ENCODE measurements at regions not wholly inside any gene's neighbourhood (a gene's known extent, or its start where the extent isn't known, plus 50 kb on each side); places are given as distances from the start of the nearest gene placed in this dataset. TPM values are rescaled to one million over a fixed set of nuclear protein-coding genes. Genes with fewer than 3 reads are reported as not detected.

- Histone ChIP-seq H3K4me3 (replicated peaks in 1 of 3; ENCODE audit: low read depth in 2 of 3, low read length in 3 of 3) (no peak overlapping the region), H2AFZ (ENCODE audit: insufficient read depth, low read depth, low read length, poor library complexity, severe bottlenecking) (no peak overlapping the region), H3K27ac (ENCODE audit: low read depth in 1 of 2, low read length in 2 of 2) (no peak overlapping the region), H3K36me3 (replicated peaks in 1 of 2; ENCODE audit: control insufficient read depth in 1 of 2, insufficient read depth in 2 of 2, low read length in 2 of 2) (no peaks in the 10 kb centered on the region), H4K20me1 (ENCODE audit: insufficient read depth, low read length) (no peaks in the 10 kb centered on the region), H3K79me2 (ENCODE audit: insufficient read depth, low read length) (no peaks in the 10 kb centered on the region), H3K27me3 (ENCODE audit: control insufficient read depth in 2 of 2, insufficient read depth in 2 of 2, low read length in 2 of 2) (no peaks in the 10 kb centered on the region), H3K4me1 (ENCODE audit: control insufficient read depth in 1 of 2, insufficient read depth in 2 of 2, low read length in 2 of 2) (no peaks in the 10 kb centered on the region), H3K9me3 (replicated peaks in 1 of 2; ENCODE audit: control insufficient read depth in 1 of 2, insufficient read depth in 1 of 2, low read length in 2 of 2) (no peaks in the 10 kb centered on the region), H3K9ac (ENCODE audit: insufficient read depth, low read length, poor library complexity, severe bottlenecking) (no peak overlapping the region), H3K4me2 (replicated peaks; ENCODE audit: extremely low read depth, low read length, poor library complexity, severe bottlenecking) (no peak overlapping the region)
- peaks cover 0 to 2% (median 0%) of the 10 kb centered on the region in 3 donors for H3K27me3 Mint-ChIP-seq (ENCODE audit: low read depth in 3 of 3)
- H3K36me3 Mint-ChIP-seq: no peaks in the 10 kb centered on the region
- H3K4me1 Mint-ChIP-seq: no peaks in the 10 kb centered on the region
- no peak for DNase-seq
- H3K9me3 Mint-ChIP-seq: no peaks in the 10 kb centered on the region
- H3K27ac Mint-ChIP-seq: no peak overlapping the region
- intact Hi-C loops (cut with micrococcal nuclease): no loop called here
- TF ChIP-seq CTCF (IDR thresholded peaks at IDR 0.05): no peak
- H3K4me3 Mint-ChIP-seq: no peak overlapping the region
Observed at GRCh38 chr5:129406440-129406839, 53.7 kb upstream of the ADAMTS19 start.

Small RNA genes lying in the stretch of these regions (small RNA-seq; reads per million reads assigned to genes)
- gene MIR4460 (ENCODE audit: insufficient read length, low read depth): not detected
